IMR-90 (cell line): ENCODE measurements at regions not wholly inside any gene's neighbourhood (a gene's known extent, or its start where the extent isn't known, plus 50 kb on each side); places are given as distances from the start of the nearest gene placed in this dataset.

Experiments
- ATAC-seq: fragments of 200-7000 bp; cut with Tn5 transposase; 2 replicates; pipeline ENCODE4 v1.9.1; 2020; ENCODE audit warnings: low read depth, mild to moderate bottlenecking, moderate library complexity
- BruUV-seq: library from RNA; stranded (reverse); fragments of 400-500 nt; replicated peaks from 2 replicates; lab custom pipeline; 2021; lab: Mats Ljungman, UMichigan
- CTCF ChIA-PET: fragments of 300-600 bp; formaldehyde crosslinking; extraction: SDS; loops from one replicate; lab custom pipeline; 2021; ENCODE audit warnings: antibody characterized with exemption; lab: Yijun Ruan, JAX
- POLR2A ChIA-PET: fragments of 300-600 bp; sonication (Branson Sonifier 250); formaldehyde crosslinking; loops from one replicate; lab custom pipeline; 2022; ENCODE audit warnings: antibody characterized with exemption; ENCODE audit not compliant: unreplicated experiment; lab: Charles Lee
- DNase-seq: peaks from one replicate; pipeline ENCODE4 v3.0.0; 2013
- H2AFZ ChIP-seq: replicated peaks from 2 replicates; pipeline ENCODE3; 2013; ENCODE audit warnings: low read length, mild to moderate bottlenecking; ENCODE audit not compliant: poor library complexity
- H2AK5ac ChIP-seq: 2 replicates; pipeline ENCODE4 v1.6.1; 2013; ENCODE audit warnings: low read depth, low read length, inconsistent platforms
- H2AK9ac ChIP-seq: replicated peaks from 2 replicates; pipeline ENCODE3; 2013; ENCODE audit warnings: mild to moderate bottlenecking, low read depth, low read length, moderate library complexity; ENCODE audit not compliant: poor library complexity
- H2BK120ac ChIP-seq: 2 replicates; pipeline ENCODE4 v1.6.1; 2013; ENCODE audit warnings: low read depth, low read length, inconsistent platforms
- H2BK15ac ChIP-seq: 3 replicates; pipeline ENCODE4 v1.6.1; 2013; ENCODE audit warnings: low read depth, low read length, inconsistent platforms
- H2BK20ac ChIP-seq: 2 replicates; pipeline ENCODE4 v1.6.1; 2013; ENCODE audit warnings: low read depth, mild to moderate bottlenecking, inconsistent platforms, low read length, moderate library complexity
- H2BK5ac ChIP-seq: 2 replicates; pipeline ENCODE4 v1.6.1; 2013; ENCODE audit warnings: mild to moderate bottlenecking, low read depth, low read length, inconsistent platforms; ENCODE audit not compliant: poor library complexity, severe bottlenecking
- H3K14ac ChIP-seq: replicated peaks from 2 replicates; pipeline ENCODE4 v1.6.1; 2013; ENCODE audit warnings: low read depth, low read length, inconsistent platforms
- H3K18ac ChIP-seq: 2 replicates; pipeline ENCODE4 v1.6.1; 2013; ENCODE audit warnings: low read depth, low read length, control low read depth
- H3K23ac ChIP-seq: 2 replicates; pipeline ENCODE4 v1.6.1; 2013; ENCODE audit warnings: low read depth, low read length, inconsistent platforms
- H3K27ac ChIP-seq: 2 replicates; pipeline ENCODE4 v1.5.1; 2013; ENCODE audit warnings: mild to moderate bottlenecking, control low read depth, low read length; ENCODE audit not compliant: insufficient read depth
- H3K27me3 ChIP-seq: 2 replicates; pipeline ENCODE4 v1.6.1; 2013; ENCODE audit warnings: low read length; ENCODE audit not compliant: control insufficient read depth, insufficient read depth
- H3K36me3 ChIP-seq: 2 replicates; pipeline ENCODE4 v1.6.1; 2013; ENCODE audit warnings: low read length, mixed read lengths; ENCODE audit not compliant: control insufficient read depth, insufficient read depth
- H3K4ac ChIP-seq: 2 replicates; pipeline ENCODE4 v1.6.1; 2013; ENCODE audit warnings: low read depth, low read length, inconsistent platforms
- H3K4me1 ChIP-seq: 2 replicates; pipeline ENCODE4 v1.6.1; 2013; ENCODE audit warnings: low read length, mixed read lengths; ENCODE audit not compliant: control insufficient read depth, insufficient read depth
- H3K4me2 ChIP-seq: 2 replicates; pipeline ENCODE4 v1.6.1; 2013; ENCODE audit warnings: low read depth, mild to moderate bottlenecking, control low read depth, low read length, moderate library complexity
- H3K4me3 ChIP-seq: 2 replicates; pipeline ENCODE4 v1.5.1; 2013; ENCODE audit warnings: low read depth, mild to moderate bottlenecking, control low read depth, low read length, moderate library complexity; ENCODE audit not compliant: insufficient read depth
- H3K56ac ChIP-seq: 2 replicates; pipeline ENCODE4 v1.6.1; 2013; ENCODE audit warnings: low read length, inconsistent platforms; ENCODE audit not compliant: insufficient read depth; ENCODE audit errors: extremely low read depth
- H3K79me1 ChIP-seq, 2 experiments: 2 replicates each; pipeline ENCODE4 v1.6.1; 2013; ENCODE audit warnings: low read length in 2 of 2, inconsistent platforms in 1 of 2, low read depth in 1 of 2
- H3K9ac ChIP-seq: 2 replicates; pipeline ENCODE4 v1.6.1; 2013; ENCODE audit warnings: low read depth, low read length, control low read depth
- H3K9me1 ChIP-seq: 2 replicates; pipeline ENCODE4 v1.6.1; 2013; ENCODE audit warnings: low read length, inconsistent platforms; ENCODE audit not compliant: insufficient read depth
- H3K9me3 ChIP-seq: 2 replicates; pipeline ENCODE4 v1.6.1; 2013; ENCODE audit warnings: low read length; ENCODE audit not compliant: control insufficient read depth, insufficient read depth
- H4K20me1 ChIP-seq: 2 replicates; pipeline ENCODE4 v1.6.1; 2013; ENCODE audit warnings: low read length, inconsistent platforms; ENCODE audit not compliant: insufficient read depth
- H4K5ac ChIP-seq: 2 replicates; pipeline ENCODE4 v1.6.1; 2013; ENCODE audit warnings: mild to moderate bottlenecking, low read depth, low read length, control low read depth
- H4K8ac ChIP-seq, 2 experiments: 2 replicates each; pipeline ENCODE4 v1.6.1; 2013; ENCODE audit warnings: low read depth in 2 of 2, low read length in 2 of 2, control low read depth in 1 of 2, inconsistent platforms in 1 of 2
- H4K91ac ChIP-seq: 2 replicates; pipeline ENCODE4 v1.6.1; 2013; ENCODE audit warnings: low read depth, low read length, inconsistent platforms; ENCODE audit not compliant: insufficient read depth
- BHLHE40 ChIP-seq: fragments of 150-350 bp; IDR thresholded peaks from 2 replicates; pipeline ENCODE4 v1.6.1; 2016; ENCODE audit warnings: mild to moderate bottlenecking, low read depth, low read length
- CEBPB ChIP-seq: IDR thresholded peaks from 2 replicates; pipeline ENCODE4 v1.6.1; 2012; ENCODE audit warnings: low read depth, low read length, improper control_type of control experiment
- CHD1 ChIP-seq: IDR thresholded peaks from 2 replicates; pipeline ENCODE4 v1.6.1; 2012; ENCODE audit warnings: low read depth, low read length, improper control_type of control experiment
- ELK1 ChIP-seq: fragments of 150-350 bp; IDR thresholded peaks from 2 replicates; pipeline ENCODE4 v1.6.1; 2016; ENCODE audit warnings: low read depth, mild to moderate bottlenecking, low read length, moderate library complexity, borderline replicate concordance
- MAZ ChIP-seq: IDR thresholded peaks from 2 replicates; pipeline ENCODE4 v1.6.1; 2012; ENCODE audit warnings: low read depth, mild to moderate bottlenecking, low read length, improper control_type of control experiment, moderate library complexity, borderline replicate concordance
- NFE2L2 ChIP-seq: fragments of 150-350 bp; IDR thresholded peaks from 2 replicates; pipeline ENCODE4 v1.6.1; 2016; ENCODE audit warnings: low read depth, mild to moderate bottlenecking, low read length
- POLR2A ChIP-seq: IDR thresholded peaks from 2 replicates; pipeline ENCODE4 v1.6.1; 2012; ENCODE audit warnings: mild to moderate bottlenecking, low read depth, low read length
- RAD21 ChIP-seq: IDR thresholded peaks from 2 replicates; pipeline ENCODE4 v1.6.1; 2012; ENCODE audit warnings: low read length, improper control_type of control experiment
- RCOR1 ChIP-seq: IDR thresholded peaks from 2 replicates; pipeline ENCODE4 v1.6.1; 2012; ENCODE audit warnings: mild to moderate bottlenecking, low read length, improper control_type of control experiment; ENCODE audit not compliant: insufficient replicate concordance
- SMC3 ChIP-seq: fragments of 150-350 bp; IDR thresholded peaks from 2 replicates; pipeline ENCODE4 v1.6.1; 2016; ENCODE audit warnings: low read depth, mild to moderate bottlenecking, antibody characterized with exemption, low read length, moderate library complexity
- USF2 ChIP-seq: fragments of 150-350 bp; IDR thresholded peaks from 2 replicates; pipeline ENCODE4 v1.6.1; 2017; ENCODE audit warnings: mild to moderate bottlenecking, antibody characterized with exemption, low read length, low read depth
- WGBS, 2 experiments: methylation state at CpG; one replicate each; pipeline versions ENCODE4 v1.1.5 to v1.1.7; 2013; ENCODE audit warnings: missing lambda C conversion rate in 2 of 2; ENCODE audit not compliant: insufficient read length in 1 of 2; ENCODE audit errors: extremely low coverage in 2 of 2; 5-methylcytosine and 5-hydroxymethylcytosine counted together
- dilution Hi-C: fragments of 300-500 bp; cut with HindIII; formaldehyde crosslinking; loops from one replicate; pipeline ENCODE4 v1.14.3; 2018; ENCODE audit warnings: low sequenced_read_pairs; ENCODE audit not compliant: unreplicated experiment
- in situ Hi-C: fragments of 300-500 bp; cut with MboI; formaldehyde crosslinking; loops from 3 replicates; pipeline ENCODE4 v1.14.3; 2019; ENCODE audit warnings: low sequenced_read_pairs, inconsistent platforms, mixed read lengths
- intact Hi-C: fragments of 100-400 bp; cut with micrococcal nuclease; formaldehyde crosslinking; loops from 2 replicates; pipeline ENCODE4 v1.10.0; 2022

- Histone ChIP-seq H3K56ac (no peak overlapping the region), H3K27ac (no peak overlapping the region), H4K91ac (no peak overlapping the region), H4K5ac (no peak overlapping the region), H2BK120ac (no peak overlapping the region), H3K36me3 (no peaks in the 10 kb centered on the region), H3K4me3 (no peak overlapping the region), H3K18ac (no peak overlapping the region), H2AK5ac (no peak overlapping the region), H3K27me3 (peaks cover 2% of the 10 kb centered on the region; the same call in 1 of the 2 replicates), H3K14ac (no peak overlapping the region), H4K20me1 (no peaks in the 10 kb centered on the region), H3K79me1 (no peaks in the 10 kb centered on the region), H2AK9ac (no peak overlapping the region), H3K23ac (no peak overlapping the region), H2AFZ (no peak overlapping the region), H2BK15ac (no peak overlapping the region), H3K4ac (no peak overlapping the region), H4K8ac (no peak overlapping the region), H3K9me1 (no peaks in the 10 kb centered on the region), H3K4me2 (no peak overlapping the region), H2BK20ac (no peak overlapping the region), H3K9ac (no peak overlapping the region), H3K4me1 (no peaks in the 10 kb centered on the region), H2BK5ac (no peak overlapping the region), H3K9me3 (no peaks in the 10 kb centered on the region)
- POLR2A ChIA-PET, result no interaction called here
- TF ChIP-seq BHLHE40 (no peak), RCOR1 (no peak), USF2 (no peak), CEBPB (no peak), ELK1 (no peak), CHD1 (no peak), POLR2A (no peak), NFE2L2 (no peak), RAD21 (no peak), MAZ (no peak), SMC3 (no peak)
- 66% methylated on average over 4 of the region's 7 CpGs; no CpG with 5 or more reads in 1 of the 2 experiments for WGBS, 2 experiments
- ATAC-seq, result no peak
- dilution Hi-C loops (no loop called here), intact Hi-C loops (no loop called here), in situ Hi-C loops (no loop called here)
- DNase-seq, result no peak
- CTCF ChIA-PET, result no interaction called here
- BruUV-seq, result no TSS peak
These were observed 235.1 kb downstream of the GADD45G start for GRCh38 chr9:89839952-89840351.
